H1 (cell line): ENCODE measurements at regions not wholly inside any gene's neighbourhood (a gene's known extent, or its start where the extent isn't known, plus 50 kb on each side); places are given as distances from the start of the nearest gene placed in this dataset.

ENCODE experiments used
- E2F6 ChIP-seq: IDR thresholded peaks from 2 replicates; pipeline ENCODE4 v1.6.1; 2012; ENCODE audit warnings: inconsistent platforms

DNA sequence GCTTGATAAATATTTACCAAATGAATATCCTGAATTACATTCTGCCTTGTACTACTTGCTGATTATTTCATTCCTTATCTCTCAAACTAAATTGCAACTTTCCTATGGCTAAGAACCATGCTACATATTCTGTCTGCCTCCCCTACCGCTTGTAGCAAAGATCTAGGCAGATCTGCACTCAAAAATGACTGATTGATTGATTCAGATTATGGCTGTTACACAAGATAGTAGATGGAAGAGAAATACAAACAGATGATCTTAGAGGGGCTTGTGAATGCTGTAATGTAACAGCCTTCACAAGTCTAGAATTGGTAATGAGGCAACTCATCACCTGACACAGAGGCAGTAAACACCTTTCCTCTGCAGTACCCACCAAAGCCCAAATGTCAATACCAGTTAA lies 446.1 kb downstream of the PRELID2 start (continued):
- TF ChIP-seq E2F6, result no peak
